Tongue (tissue), 1 donor: ENCODE measurements at regions not wholly inside any gene's neighbourhood (a gene's known extent, or its start where the extent isn't known, plus 50 kb on each side); places are given as distances from the start of the nearest gene placed in this dataset.

Experiments used
- DNase-seq: peaks from one replicate; pipeline ENCODE4 v3.0.0-alpha.2; 2015

- no peak for DNase-seq
Observed at GRCh38 chr20:24102290-24102689, 113.7 kb upstream of the GGTLC1 start.

GRCh38 chr20:24100370-24101011 is 111.9 kb upstream of the GGTLC1 start:
- DNase-seq = peak; percentile 78

- no peak for DNase-seq
Observed at GRCh38 chr20:24098886-24099285, 110.3 kb upstream of the GGTLC1 start.

DNA sequence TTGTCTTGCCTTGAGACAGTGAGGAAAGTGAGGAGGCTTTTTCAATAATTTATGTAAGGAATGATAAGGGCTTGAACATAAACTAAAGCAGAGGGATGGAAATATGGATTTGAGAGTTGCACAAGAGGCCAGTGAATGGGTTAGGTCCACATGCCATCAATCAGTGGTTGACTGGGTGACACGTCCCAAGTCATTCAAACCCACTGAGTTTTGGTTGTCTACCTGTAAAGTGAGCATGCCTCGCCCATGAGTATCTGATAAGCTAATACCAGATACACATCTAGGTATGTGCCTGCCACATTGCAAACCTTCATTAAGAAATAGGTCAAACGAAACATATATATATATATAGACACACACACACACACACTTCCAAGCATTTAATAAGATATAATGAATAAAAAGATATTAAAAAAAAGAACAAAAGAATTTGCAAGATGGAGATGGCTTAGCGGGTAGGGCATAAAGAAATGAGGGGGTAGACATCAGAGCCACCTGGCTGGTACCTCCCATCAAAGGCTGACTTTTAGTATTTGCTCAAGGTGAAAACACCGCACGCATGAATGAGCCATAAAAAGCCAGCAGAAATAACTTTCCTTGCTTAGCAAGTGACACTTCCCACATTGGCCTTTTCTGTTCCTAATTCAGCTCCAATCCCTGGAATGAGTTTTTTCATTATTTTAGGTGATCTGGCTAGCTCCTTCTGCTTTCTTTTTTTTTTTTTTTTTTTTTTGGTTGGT is 109.1 kb upstream of the GGTLC1 start:
- no peak for DNase-seq

- no peak for DNase-seq
Observed at GRCh38 chr20:24096864-24097450, 108.4 kb upstream of the GGTLC1 start.

GRCh38 chr20:24096264-24096663 is 107.7 kb upstream of the GGTLC1 start:
- no peak for DNase-seq

- no peak for DNase-seq
Observed at GRCh38 chr20:24095756-24096155, 107.2 kb upstream of the GGTLC1 start.

GRCh38 chr20:24095303-24095702 is 106.7 kb upstream of the GGTLC1 start:
- DNase-seq = no peak

DNA sequence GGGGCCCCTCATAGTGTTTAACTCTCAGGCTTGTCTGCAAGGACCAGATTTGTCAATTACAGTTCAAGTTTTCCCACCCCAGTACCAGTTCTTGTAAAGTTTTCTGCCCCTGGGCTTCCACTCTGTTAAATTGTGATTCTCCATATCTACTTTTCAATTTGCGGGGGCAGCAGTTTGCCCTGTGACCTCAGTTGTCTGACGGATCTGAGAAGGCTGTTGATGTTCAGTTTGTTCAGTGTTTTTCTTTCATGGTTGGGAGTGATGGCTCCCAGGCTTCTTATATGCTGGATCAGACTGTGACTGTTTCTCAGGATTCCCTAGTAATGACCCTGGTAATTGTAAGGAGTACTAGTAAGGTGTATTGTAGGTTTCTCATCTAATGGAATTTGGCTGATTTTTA is 101.0 kb upstream of the GGTLC1 start:
- DNase-seq = no peak

DNA sequence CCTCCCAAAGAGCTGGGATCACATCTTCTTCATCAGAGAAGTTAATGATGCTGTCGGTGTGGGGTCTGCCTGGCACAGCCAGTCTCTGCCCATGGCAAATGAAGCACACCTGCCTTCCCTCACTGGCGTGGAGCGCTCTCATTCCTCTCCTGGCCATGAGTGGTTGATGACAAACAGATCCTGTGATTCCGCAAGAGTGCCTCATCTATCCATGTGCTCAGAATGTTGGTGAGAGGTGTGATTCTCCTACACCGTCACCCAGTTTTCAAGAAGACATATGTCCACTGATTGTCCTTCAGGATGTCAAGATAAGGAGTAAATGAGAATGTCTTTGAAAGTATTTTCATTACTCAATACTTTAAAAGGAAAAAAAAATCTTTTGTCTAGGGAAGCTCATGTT is 97.5 kb upstream of the GGTLC1 start:
- no peak for DNase-seq

GRCh38 chr20:24084281-24084680 is 95.7 kb upstream of the GGTLC1 start:
- DNase-seq = no peak

- DNase-seq = no peak
Observed at GRCh38 chr20:24081077-24081476, 92.5 kb upstream of the GGTLC1 start.

- no peak for DNase-seq
Observed at GRCh38 chr20:24079661-24080412, 91.3 kb upstream of the GGTLC1 start.

- DNase-seq = no peak
Observed at GRCh38 chr20:24077145-24077544, 88.6 kb upstream of the GGTLC1 start.

DNA sequence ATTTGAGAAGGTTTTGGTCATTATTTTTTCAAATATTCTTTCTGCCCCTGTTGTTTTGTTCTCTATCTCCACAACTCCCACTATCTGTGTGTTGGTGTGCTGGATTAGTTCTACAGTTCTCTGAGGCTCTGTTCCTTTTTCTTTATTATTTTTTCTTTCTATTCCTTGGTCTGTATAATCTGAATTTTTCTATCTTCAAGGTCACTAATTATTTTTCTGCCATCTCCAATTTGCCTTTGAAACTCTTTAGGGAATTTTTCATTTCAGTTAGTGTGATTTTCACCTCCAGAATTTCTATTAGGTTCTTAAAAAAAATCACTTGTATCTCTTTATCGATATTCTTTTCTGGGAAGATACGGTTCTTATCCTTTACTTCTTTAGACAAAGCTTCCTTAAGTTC is 82.1 kb upstream of the GGTLC1 start:
- no peak for DNase-seq

DNA sequence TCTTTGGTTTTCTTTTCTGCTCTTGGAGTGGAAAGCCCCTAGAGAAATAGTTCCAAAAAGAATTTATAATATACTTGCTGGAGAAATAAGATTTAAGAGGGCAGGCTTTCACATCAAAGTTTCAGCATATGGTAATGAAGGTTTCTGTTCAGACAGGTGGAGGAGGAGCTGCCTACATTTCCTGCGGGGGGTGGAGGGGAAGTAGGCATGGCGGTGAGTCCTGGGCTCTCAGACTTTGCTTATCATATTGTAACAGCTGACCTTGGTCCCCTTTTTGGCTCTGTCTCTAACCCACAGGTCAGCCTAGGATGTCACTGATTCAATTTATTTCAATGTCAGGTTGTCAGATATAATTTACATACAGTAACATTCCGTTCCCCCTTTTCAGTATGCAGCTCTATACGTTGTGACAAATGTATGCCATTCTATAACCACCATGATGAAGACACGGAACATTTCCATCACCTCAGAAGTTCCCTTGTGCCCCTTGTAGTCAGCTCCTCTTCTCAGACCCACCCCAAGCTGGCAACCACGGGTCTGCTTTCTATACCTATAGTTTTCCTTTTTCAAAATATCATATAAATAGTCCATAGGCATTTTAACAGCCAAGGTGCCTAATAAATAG is 77.6 kb upstream of the GGTLC1 start:
- no peak for DNase-seq

- no peak for DNase-seq
Observed at GRCh38 chr20:24064915-24065314, 76.3 kb upstream of the GGTLC1 start.

DNA sequence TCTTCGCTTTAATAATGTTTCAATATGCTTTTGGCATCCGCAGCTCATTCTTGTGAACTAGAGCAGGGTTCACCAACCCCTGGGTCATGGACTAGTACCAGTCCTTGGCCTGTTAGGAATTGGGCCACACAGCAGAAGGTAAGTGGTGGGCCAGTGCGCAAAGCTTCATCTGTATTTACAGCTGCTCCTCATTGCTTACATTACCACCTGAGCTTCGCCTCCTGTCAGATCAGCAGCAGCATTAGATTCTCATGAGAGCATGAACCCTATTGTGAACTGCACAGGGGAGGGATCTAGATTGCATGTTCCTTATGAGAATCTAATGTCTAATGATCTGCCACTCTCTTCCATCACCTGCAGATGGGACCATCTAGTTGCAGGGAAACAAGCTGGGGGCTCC is 75.5 kb upstream of the GGTLC1 start:
- no peak for DNase-seq

DNA sequence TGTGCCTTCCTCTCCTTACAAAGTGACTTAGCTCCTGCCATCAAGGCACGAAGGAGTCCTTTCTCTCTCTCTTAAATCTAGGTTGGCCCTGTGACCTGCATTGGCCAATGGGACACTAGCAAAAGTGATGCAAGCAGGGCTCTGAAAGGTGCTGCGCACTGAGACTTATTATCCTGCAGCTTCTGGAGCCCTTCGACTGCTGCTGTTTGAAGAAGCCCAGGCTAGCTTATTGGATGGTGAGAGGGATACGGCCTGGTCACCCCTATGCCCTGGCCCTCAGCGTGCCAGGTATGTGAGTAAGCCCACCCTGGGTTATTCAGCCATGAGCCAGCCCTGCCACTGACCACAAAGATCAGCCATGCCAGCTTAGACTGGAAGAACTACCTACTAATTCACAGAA is 74.5 kb upstream of the GGTLC1 start:
- no peak for DNase-seq

DNA sequence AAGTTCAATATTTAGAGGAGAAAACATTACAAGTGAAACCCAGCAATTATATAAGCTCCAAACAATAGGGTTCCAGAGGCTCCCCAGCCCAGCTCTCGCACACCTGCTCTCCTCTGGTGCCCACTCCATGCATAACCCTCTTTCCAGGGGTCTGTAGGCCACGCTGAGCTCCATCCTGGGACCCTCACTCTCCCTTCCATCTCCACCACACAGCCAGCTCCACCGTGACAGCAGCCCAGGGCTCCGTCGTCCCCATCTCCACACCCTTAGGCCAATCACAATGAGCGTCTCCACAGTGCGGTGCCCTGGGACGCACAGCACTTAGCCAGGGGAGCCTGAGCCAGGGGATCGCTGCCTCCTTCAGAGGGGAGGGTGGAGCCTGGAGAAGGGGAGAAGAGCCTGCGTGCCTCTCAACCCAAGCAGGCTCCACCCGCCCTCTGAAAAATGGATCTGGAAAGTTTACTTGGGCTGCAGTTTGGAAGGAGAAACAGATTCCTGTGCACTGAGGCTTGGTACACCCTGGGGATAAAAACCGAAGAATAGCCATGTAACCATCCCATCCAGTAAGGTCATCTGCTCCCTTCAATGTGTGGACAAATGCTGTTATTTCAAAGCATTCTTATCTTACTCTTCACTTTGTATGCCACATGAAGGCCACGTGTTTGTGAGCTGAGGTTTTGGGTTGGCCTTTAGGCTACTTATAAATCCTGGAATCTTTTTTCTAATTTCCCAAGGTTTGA is 72.4 kb upstream of the GGTLC1 start:
- no peak for DNase-seq

GRCh38 chr20:24059174-24059573 is 70.6 kb upstream of the GGTLC1 start:
- no peak for DNase-seq

DNA sequence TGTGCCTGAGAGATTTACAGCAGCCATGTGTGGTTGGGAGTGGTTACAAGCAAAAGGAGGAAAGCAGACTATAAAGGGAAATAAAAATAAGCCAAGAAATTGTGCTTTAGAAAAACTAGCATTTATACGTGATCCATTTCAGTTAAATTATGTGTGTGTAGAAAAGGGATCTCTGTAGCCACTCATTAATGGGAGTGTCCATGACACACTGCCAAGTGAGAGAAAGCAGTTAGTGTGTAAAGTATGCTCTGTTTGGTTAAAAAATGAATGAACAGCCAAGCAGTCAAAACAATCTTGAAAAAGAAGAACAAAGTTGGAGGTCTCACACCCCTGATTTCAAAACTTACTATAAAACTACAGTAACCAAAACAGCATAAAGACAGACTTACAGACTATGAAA is 67.9 kb upstream of the GGTLC1 start:
- no peak for DNase-seq
